OCI-LY3 (cell line): ENCODE measurements at regions not wholly inside any gene's neighbourhood (a gene's known extent, or its start where the extent isn't known, plus 50 kb on each side); places are given as distances from the start of the nearest gene placed in this dataset.

ENCODE experiments used
- H2AFZ ChIP-seq: fragments of 200-600, 300-600 bp; shearing (Covaris generic); 2 replicates; pipeline ENCODE4 v1.6.0; 2014; ENCODE audit warnings: antibody characterized with exemption, low read depth, low read length
- H3K27ac ChIP-seq: fragments of 200-600, 300-600 bp; sonication (generic); 2 replicates; pipeline ENCODE4 v1.5.1; 2014; ENCODE audit warnings: mild to moderate bottlenecking, low read length, moderate library complexity, mixed read lengths
- H3K27me3 ChIP-seq: fragments of 200-600, 300-600 bp; sonication (generic); 2 replicates; pipeline ENCODE4 v1.6.1; 2014; ENCODE audit warnings: low read depth, low read length, mixed read lengths
- H3K36me3 ChIP-seq: fragments of 200-600, 300-600 bp; sonication (generic); replicated peaks from 2 replicates; pipeline ENCODE3; 2014; ENCODE audit warnings: low read depth, low read length, mixed read lengths
- H3K4me1 ChIP-seq: fragments of 300-600, 200-600 bp; sonication (generic); 2 replicates; pipeline ENCODE4 v1.6.1; 2014; ENCODE audit warnings: low read length, mixed read lengths
- H3K4me2 ChIP-seq: fragments of 200-600, 300-600 bp; sonication (generic); 2 replicates; pipeline ENCODE4 v1.6.1; 2014; ENCODE audit warnings: low read length, mixed read lengths
- H3K4me3 ChIP-seq: fragments of 300-600, 200-600 bp; sonication (generic); 2 replicates; pipeline ENCODE4 v1.5.1; 2014; ENCODE audit warnings: antibody characterized with exemption, mild to moderate bottlenecking, low read length, moderate library complexity
- H3K79me2 ChIP-seq: fragments of 300-600, 200-600 bp; shearing (Covaris generic); 2 replicates; pipeline ENCODE4 v1.6.1; 2014; ENCODE audit warnings: mild to moderate bottlenecking, low read length, mixed read lengths
- H3K9ac ChIP-seq: fragments of 300-600, 200-600 bp; shearing (Covaris generic); 2 replicates; pipeline ENCODE4 v1.6.0; 2014; ENCODE audit warnings: mild to moderate bottlenecking, low read length, moderate library complexity
- H3K9me3 ChIP-seq: fragments of 200-600, 300-600 bp; shearing (Covaris generic); 2 replicates; pipeline ENCODE4 v1.6.1; 2014; ENCODE audit warnings: low read length, mixed read lengths; ENCODE audit not compliant: insufficient read depth
- H4K20me1 ChIP-seq: fragments of 200-600, 300-600 bp; sonication (generic); 2 replicates; pipeline ENCODE4 v1.6.1; 2016; ENCODE audit warnings: low read length, mixed read lengths; ENCODE audit not compliant: insufficient read depth
- CTCF ChIP-seq: fragments of 200-600, 300-600 bp; sonication (generic); IDR thresholded peaks from 2 replicates; pipeline ENCODE4 v1.5.1; 2014; ENCODE audit warnings: antibody characterized with exemption, low read length, low read depth
- EZH2phosphoT487 ChIP-seq: fragments of 200-600 bp; shearing (Covaris generic); IDR thresholded peaks from 2 replicates; pipeline ENCODE4 v1.6.1; 2018; ENCODE audit warnings: antibody characterized with exemption, mixed run types, low read depth

- no peaks in the 10 kb centered on the region for H3K9me3 ChIP-seq
- no peak overlapping the region for H3K9ac ChIP-seq
- H3K27ac ChIP-seq, result no peak overlapping the region
- H3K4me3 ChIP-seq, result no peak overlapping the region
- H3K36me3 ChIP-seq, result no peaks in the 10 kb centered on the region
- no peaks in the 10 kb centered on the region for H3K27me3 ChIP-seq
- H3K79me2 ChIP-seq, result no peaks in the 10 kb centered on the region
- H4K20me1 ChIP-seq, result no peaks in the 10 kb centered on the region
- H3K4me2 ChIP-seq, result no peak overlapping the region
- TF ChIP-seq EZH2phosphoT487 (no peak), CTCF (no peak)
- H3K4me1 ChIP-seq, result no peaks in the 10 kb centered on the region
- H2AFZ ChIP-seq, result no peak overlapping the region
These were observed 198.3 kb upstream of the RNPC3 start for GRCh38 chr1:103327054-103327719.

GRCh38 chr1:103326595-103326994 lies 198.9 kb upstream of the RNPC3 start:
- H3K9ac ChIP-seq, result no peak overlapping the region
- H3K4me2 ChIP-seq, result no peak overlapping the region
- no peaks in the 10 kb centered on the region for H3K36me3 ChIP-seq
- H2AFZ ChIP-seq, result no peak overlapping the region
- H3K27me3 ChIP-seq, result no peaks in the 10 kb centered on the region
- no peaks in the 10 kb centered on the region for H3K4me1 ChIP-seq
- H3K27ac ChIP-seq, result no peak overlapping the region
- H3K9me3 ChIP-seq, result no peaks in the 10 kb centered on the region
- no peaks in the 10 kb centered on the region for H3K79me2 ChIP-seq
- no peak overlapping the region for H3K4me3 ChIP-seq
- H4K20me1 ChIP-seq, result no peaks in the 10 kb centered on the region
- TF ChIP-seq CTCF (no peak), EZH2phosphoT487 (no peak)

- Histone ChIP-seq H3K79me2 (no peaks in the 10 kb centered on the region), H3K36me3 (no peaks in the 10 kb centered on the region), H3K27me3 (no peaks in the 10 kb centered on the region), H3K9me3 (no peaks in the 10 kb centered on the region), H3K4me3 (no peak overlapping the region), H3K4me2 (no peak overlapping the region), H3K4me1 (no peaks in the 10 kb centered on the region), H3K27ac (no peak overlapping the region), H3K9ac (no peak overlapping the region), H2AFZ (no peak overlapping the region), H4K20me1 (no peaks in the 10 kb centered on the region)
- TF ChIP-seq EZH2phosphoT487 (no peak), CTCF (no peak)
These were observed 201.5 kb upstream of the COL11A1 start for GRCh38 chr1:103309786-103310185.

- H3K9ac ChIP-seq, result no peak overlapping the region
- H3K36me3 ChIP-seq, result no peaks in the 10 kb centered on the region
- H3K4me3 ChIP-seq, result no peak overlapping the region
- no peaks in the 10 kb centered on the region for H3K9me3 ChIP-seq
- no peaks in the 10 kb centered on the region for H3K4me1 ChIP-seq
- no peak overlapping the region for H3K4me2 ChIP-seq
- no peaks in the 10 kb centered on the region for H3K27me3 ChIP-seq
- H4K20me1 ChIP-seq, result no peaks in the 10 kb centered on the region
- TF ChIP-seq CTCF (no peak), EZH2phosphoT487 (no peak)
- no peak overlapping the region for H2AFZ ChIP-seq
- no peak overlapping the region for H3K27ac ChIP-seq
- no peaks in the 10 kb centered on the region for H3K79me2 ChIP-seq
These were observed 199.4 kb upstream of the COL11A1 start for GRCh38 chr1:103307751-103308150.
